Activated naive CD8-positive, alpha-beta T cell treated with anti-CD3 and anti-CD28 coated beads for 36 hours (primary cell): ENCODE measurements at regions not wholly inside any gene's neighbourhood (a gene's known extent, or its start where the extent isn't known, plus 50 kb on each side); places are given as distances from the start of the nearest gene placed in this dataset.
"Not testable (repeated sequence)": the region's sequence is repeated elsewhere in the genome, so short reads cannot be mapped to it uniquely, and the experiment has no call there.

Experiments
- DNase-seq: peaks from one replicate; pipeline ENCODE4 v3.0.0; 2021
- H3K27ac Mint-ChIP-seq: one replicate; pipeline ENCODE4 v1.8.0; 2022; ENCODE audit warnings: mild to moderate bottlenecking, moderate library complexity, mixed read lengths
- H3K27me3 Mint-ChIP-seq: one replicate; pipeline ENCODE4 v1.8.0; 2022; ENCODE audit warnings: mild to moderate bottlenecking, mixed read lengths
- H3K36me3 Mint-ChIP-seq: one replicate; pipeline ENCODE4 v1.8.0; 2021; ENCODE audit warnings: mild to moderate bottlenecking, mixed read lengths
- H3K4me1 Mint-ChIP-seq: one replicate; pipeline ENCODE4 v1.8.0; 2021; ENCODE audit warnings: mixed read lengths
- H3K4me3 Mint-ChIP-seq: one replicate; pipeline ENCODE4 v1.8.0; 2022; ENCODE audit warnings: mild to moderate bottlenecking, moderate library complexity, mixed read lengths
- H3K9me3 Mint-ChIP-seq: one replicate; pipeline ENCODE4 v1.8.0; 2022; ENCODE audit warnings: mixed read lengths

DNA sequence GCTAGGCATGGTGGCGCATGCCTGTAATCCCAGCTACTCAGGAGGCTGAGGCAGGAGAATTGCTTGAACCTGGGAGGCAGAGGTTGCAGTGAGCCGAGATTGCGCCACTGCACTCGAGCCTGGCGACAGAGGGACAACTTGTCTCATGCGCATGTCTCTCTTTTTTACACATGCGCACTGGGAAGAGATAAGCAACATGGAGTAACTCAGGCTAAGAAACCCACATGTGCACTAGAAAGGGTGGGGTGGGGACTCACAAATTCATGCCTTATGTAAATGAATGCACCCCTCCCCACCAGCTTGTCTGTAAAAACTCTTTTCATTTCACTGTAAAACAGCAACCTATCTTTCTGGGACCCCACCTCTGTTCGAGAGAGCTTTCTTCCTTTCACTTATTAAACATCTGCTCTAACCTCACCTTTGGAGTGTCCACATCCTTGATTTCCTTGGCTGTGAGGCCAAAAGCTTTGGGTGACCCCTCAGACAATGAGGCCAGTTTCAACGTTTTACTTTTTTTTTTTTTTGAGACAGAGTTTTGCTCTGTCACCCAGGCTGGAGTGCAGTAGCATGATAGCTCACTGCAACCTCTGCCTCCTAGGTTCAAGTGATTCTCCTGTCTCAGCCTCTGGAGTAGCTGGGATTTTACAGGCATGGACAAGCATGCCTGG is 91.6 kb upstream of the RMP24 start:
- H3K4me1 Mint-ChIP-seq = no peaks in the 10 kb centered on the region
- no peak for DNase-seq

DNA sequence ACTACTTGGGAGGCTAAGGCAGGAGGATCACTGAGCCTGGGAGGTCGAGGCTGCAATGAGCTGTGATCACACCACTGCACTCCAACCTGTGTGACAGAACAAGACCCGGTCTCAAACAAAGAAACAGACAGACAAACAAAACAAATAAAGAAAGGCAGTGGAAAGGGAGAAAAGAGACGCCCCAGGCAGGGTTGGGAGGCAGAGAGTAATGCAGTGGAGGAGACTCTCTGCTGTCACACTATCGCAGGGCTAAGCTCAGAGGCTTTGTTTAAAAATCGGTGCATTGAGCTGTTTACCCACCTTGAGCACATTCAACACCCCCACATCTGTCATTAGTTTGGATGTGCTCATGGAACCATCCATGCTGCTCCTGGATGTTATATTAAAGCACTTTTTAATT is 84.2 kb upstream of the RMP24 start:
- peaks cover 14% of the 10 kb centered on the region for H3K9me3 Mint-ChIP-seq
- no peaks in the 10 kb centered on the region for H3K4me1 Mint-ChIP-seq
- H3K27ac Mint-ChIP-seq = no peak overlapping the region
- H3K27me3 Mint-ChIP-seq = peaks cover 18% of the 10 kb centered on the region
- no peak for DNase-seq
- H3K36me3 Mint-ChIP-seq = peaks cover 3% of the 10 kb centered on the region
- H3K4me3 Mint-ChIP-seq = no peak overlapping the region

More for the DNA sequence above, 91.6 kb upstream of the RMP24 start:
- Mint-ChIP-seq H3K27me3 (peaks cover 4% of the 10 kb centered on the region), H3K36me3 (no peaks in the 10 kb centered on the region), H3K4me3 (no peak overlapping the region), H3K27ac (no peak overlapping the region), H3K9me3 (no peaks in the 10 kb centered on the region)

DNA sequence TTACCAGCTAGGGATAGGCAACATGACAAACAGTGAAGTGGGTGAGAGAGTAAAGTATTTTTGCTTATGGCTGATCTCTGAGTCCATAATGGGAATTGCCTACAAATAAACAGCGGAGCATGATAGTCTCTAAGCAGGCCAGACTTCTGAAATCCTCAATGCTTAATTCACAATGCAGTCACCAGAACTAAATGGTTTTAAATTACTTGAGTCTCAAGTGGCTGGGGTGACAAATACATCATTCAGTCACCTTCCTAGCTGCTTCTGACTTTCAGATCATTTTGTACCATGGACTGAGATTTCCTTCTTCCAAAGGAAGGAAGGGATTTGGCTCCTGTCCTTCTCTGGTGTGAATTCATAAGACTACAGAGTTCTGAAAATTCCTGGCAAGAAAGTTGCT is 82.8 kb upstream of the RMP24 start:
- Mint-ChIP-seq H3K36me3 (peaks cover 3% of the 10 kb centered on the region), H3K27me3 (peaks cover 18% of the 10 kb centered on the region), H3K4me1 (no peaks in the 10 kb centered on the region), H3K9me3 (peaks cover 15% of the 10 kb centered on the region), H3K4me3 (no peak overlapping the region), H3K27ac (no peak overlapping the region)
- DNase-seq = no peak

- H3K27me3 Mint-ChIP-seq = peaks cover 18% of the 10 kb centered on the region
- no peak for DNase-seq
- H3K4me3 Mint-ChIP-seq = no peak overlapping the region
- H3K9me3 Mint-ChIP-seq = peaks cover 15% of the 10 kb centered on the region
- H3K4me1 Mint-ChIP-seq = no peaks in the 10 kb centered on the region
- no peak overlapping the region for H3K27ac Mint-ChIP-seq
- H3K36me3 Mint-ChIP-seq = peaks cover 3% of the 10 kb centered on the region
Measured at GRCh38 chr18:35890323-35890722, 82.2 kb upstream of the RMP24 start.

DNA sequence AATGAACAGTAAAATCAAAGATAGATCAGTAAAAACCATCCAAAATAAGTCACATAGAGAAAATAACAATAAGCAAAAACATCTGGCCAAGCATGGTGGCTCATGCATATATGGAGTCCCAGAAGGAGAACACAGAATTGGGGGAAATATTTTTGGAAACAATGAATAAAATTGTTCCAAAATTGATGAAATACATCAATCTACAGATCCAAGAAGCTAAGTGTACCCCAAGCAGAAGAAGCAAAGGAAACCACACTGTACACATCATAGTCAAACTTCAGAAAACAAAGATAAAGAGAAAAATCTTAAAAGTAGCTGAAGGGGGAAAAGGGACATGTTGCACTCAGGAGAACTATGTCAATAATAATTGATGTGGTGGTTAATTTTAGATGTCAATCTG is 80.4 kb upstream of the RMP24 start:
- DNase-seq = no peak
- no peak overlapping the region for H3K4me3 Mint-ChIP-seq
- H3K9me3 Mint-ChIP-seq = peaks cover 15% of the 10 kb centered on the region
- peaks cover 18% of the 10 kb centered on the region for H3K27me3 Mint-ChIP-seq
- H3K4me1 Mint-ChIP-seq = no peaks in the 10 kb centered on the region
- H3K36me3 Mint-ChIP-seq = peaks cover 3% of the 10 kb centered on the region
- H3K27ac Mint-ChIP-seq = no peak overlapping the region

DNA sequence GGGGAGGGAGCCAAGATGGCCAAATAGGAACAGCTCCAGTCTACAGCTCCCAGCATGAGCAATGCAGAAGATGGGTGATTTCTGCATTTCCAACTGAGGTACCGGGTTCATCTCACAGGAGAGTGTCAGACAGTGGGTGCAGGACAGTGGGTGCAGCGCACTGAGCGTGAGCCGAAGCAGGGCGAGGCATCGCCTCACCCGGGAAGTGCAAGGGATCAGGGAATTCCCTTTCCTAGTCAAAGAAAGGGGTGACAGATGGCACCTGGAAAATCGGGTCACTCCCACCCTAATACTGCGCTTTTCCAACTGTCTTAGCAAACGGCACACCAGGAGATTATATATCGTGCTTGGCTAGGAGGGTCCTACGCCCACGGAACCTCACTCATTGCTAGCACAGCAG is 75.0 kb upstream of the RMP24 start:
- not testable (repeated sequence) for H3K4me1 Mint-ChIP-seq, H3K27me3 Mint-ChIP-seq, H3K4me3 Mint-ChIP-seq, H3K27ac Mint-ChIP-seq, DNase-seq, H3K36me3 Mint-ChIP-seq
- peaks cover 15% of the 10 kb centered on the region for H3K9me3 Mint-ChIP-seq

- H3K9me3 Mint-ChIP-seq = peaks cover 1% of the 10 kb centered on the region
- no peak overlapping the region for H3K4me3 Mint-ChIP-seq
- H3K36me3 Mint-ChIP-seq = no peaks in the 10 kb centered on the region
Measured at GRCh38 chr18:35904389-35905037, 68.0 kb upstream of the RMP24 start.

GRCh38 chr18:35905436-35905835 is 67.0 kb upstream of the RMP24 start:
- Mint-ChIP-seq H3K4me3 (no peak overlapping the region), H3K27ac (no peak overlapping the region), H3K36me3 (no peaks in the 10 kb centered on the region), H3K4me1 (no peaks in the 10 kb centered on the region), H3K27me3 (no peaks in the 10 kb centered on the region), H3K9me3 (peaks cover 1% of the 10 kb centered on the region)
- no peak for DNase-seq

More at GRCh38 chr18:35904389-35905037, 68.0 kb upstream of the RMP24 start:
- H3K27me3 Mint-ChIP-seq = no peaks in the 10 kb centered on the region
- no peak overlapping the region for H3K27ac Mint-ChIP-seq
- H3K4me1 Mint-ChIP-seq = no peaks in the 10 kb centered on the region
- no peak for DNase-seq

GRCh38 chr18:35906291-35906690 is 66.2 kb upstream of the RMP24 start:
- H3K27ac Mint-ChIP-seq, H3K27me3 Mint-ChIP-seq, H3K9me3 Mint-ChIP-seq, H3K4me1 Mint-ChIP-seq, H3K36me3 Mint-ChIP-seq, DNase-seq, H3K4me3 Mint-ChIP-seq: not testable (repeated sequence)

DNA sequence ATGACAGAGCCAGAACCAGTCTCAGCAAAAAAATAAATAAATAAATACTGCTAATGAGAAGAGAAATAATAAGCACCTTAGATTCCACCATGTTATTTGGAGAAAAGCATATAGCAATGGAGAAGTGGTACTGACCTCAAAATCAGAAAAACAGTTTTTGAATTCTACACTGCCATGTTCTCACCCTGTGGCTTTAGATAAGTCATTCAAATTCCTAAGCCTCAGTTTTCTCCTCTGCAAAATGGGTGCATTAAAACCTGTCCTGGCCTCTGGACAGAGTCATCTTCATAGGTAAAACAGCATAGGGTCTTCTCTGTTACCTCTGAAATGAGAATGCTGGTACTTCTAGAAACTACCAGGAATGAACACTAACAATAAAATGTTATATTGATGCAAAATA is 62.2 kb upstream of the RMP24 start:
- no peak overlapping the region for H3K4me3 Mint-ChIP-seq
- no peak for DNase-seq
- no peaks in the 10 kb centered on the region for H3K27me3 Mint-ChIP-seq
- H3K9me3 Mint-ChIP-seq = no peaks in the 10 kb centered on the region
- H3K36me3 Mint-ChIP-seq = no peaks in the 10 kb centered on the region
- no peak overlapping the region for H3K27ac Mint-ChIP-seq
- no peaks in the 10 kb centered on the region for H3K4me1 Mint-ChIP-seq

DNA sequence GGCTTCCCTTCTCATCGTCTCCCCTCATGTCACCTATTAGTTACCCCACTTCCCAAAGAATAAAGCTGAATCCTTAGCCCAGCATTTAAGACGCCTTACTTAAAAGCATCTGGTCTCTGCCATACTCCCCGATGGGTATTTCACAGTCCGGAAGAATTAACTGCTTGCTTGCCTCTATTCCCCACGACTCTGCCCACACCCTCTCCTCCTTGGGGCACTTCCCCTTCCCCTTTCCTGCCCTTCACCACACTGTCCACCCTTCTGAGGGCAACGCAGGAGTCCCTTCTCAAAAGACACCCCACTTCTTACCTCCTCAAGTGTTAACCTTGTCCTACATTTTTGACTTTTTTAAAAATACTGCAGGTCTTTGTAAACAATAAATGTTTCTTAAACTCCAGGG is 60.1 kb upstream of the RMP24 start:
- Mint-ChIP-seq H3K9me3 (no peaks in the 10 kb centered on the region), H3K27me3 (peaks cover 4% of the 10 kb centered on the region), H3K4me1 (no peaks in the 10 kb centered on the region), H3K36me3 (no peaks in the 10 kb centered on the region), H3K27ac (no peak overlapping the region), H3K4me3 (no peak overlapping the region)
- no peak for DNase-seq

DNA sequence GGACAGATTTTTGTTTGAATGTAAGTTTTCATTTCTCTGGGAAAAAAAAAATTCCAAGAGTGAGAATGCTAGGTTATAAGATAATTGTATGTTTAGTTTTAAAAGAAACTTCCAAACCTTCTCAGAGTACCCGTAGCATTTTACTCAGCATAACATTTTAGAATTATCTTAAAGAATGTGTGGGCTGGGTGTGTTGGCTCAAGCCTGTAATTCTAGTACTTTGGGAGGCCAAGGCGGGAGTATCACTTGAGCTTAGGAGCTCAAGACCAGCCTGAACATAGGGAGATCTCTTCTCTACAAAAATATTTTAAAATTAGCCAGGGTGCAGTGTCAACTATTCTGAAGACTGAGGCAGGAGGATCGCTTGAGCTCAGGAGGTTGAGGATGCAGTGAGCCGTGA is 57.4 kb upstream of the RMP24 start:
- no peaks in the 10 kb centered on the region for H3K36me3 Mint-ChIP-seq
- no peak overlapping the region for H3K27ac Mint-ChIP-seq
- DNase-seq = no peak
- no peaks in the 10 kb centered on the region for H3K9me3 Mint-ChIP-seq
- no peaks in the 10 kb centered on the region for H3K4me1 Mint-ChIP-seq
- H3K4me3 Mint-ChIP-seq = no peak overlapping the region
- H3K27me3 Mint-ChIP-seq = peaks cover 6% of the 10 kb centered on the region

GRCh38 chr18:35917043-35917442 is 55.4 kb upstream of the RMP24 start:
- H3K4me1 Mint-ChIP-seq = no peaks in the 10 kb centered on the region
- no peak overlapping the region for H3K27ac Mint-ChIP-seq
- H3K27me3 Mint-ChIP-seq = peaks cover 6% of the 10 kb centered on the region
- no peaks in the 10 kb centered on the region for H3K36me3 Mint-ChIP-seq
- DNase-seq = no peak
- H3K4me3 Mint-ChIP-seq = no peak overlapping the region
- no peaks in the 10 kb centered on the region for H3K9me3 Mint-ChIP-seq

DNA sequence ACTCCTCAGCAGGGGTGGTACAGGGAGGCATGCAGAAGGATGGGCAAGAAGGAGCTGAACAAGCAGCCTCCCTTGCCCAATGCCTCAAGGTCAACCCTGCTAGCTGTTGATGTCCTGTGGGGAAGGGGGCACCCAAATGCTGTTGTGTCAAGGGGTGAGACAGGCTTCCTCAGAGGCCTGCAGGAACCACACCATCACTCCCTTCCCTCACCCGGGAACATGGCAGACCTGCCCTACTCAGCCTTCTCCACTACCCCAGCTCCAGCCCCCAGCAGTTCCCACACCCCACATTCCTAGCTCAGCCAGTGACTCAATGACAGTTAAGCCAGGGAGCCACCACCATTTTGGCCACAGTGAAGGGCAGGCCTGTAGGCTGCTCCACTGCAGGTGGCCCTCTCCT is 53.9 kb upstream of the RMP24 start:
- Mint-ChIP-seq H3K4me3 (no peak overlapping the region), H3K36me3 (no peaks in the 10 kb centered on the region), H3K9me3 (no peaks in the 10 kb centered on the region), H3K27ac (no peak overlapping the region), H3K4me1 (no peaks in the 10 kb centered on the region), H3K27me3 (peaks cover 6% of the 10 kb centered on the region)
- DNase-seq = no peak

DNA sequence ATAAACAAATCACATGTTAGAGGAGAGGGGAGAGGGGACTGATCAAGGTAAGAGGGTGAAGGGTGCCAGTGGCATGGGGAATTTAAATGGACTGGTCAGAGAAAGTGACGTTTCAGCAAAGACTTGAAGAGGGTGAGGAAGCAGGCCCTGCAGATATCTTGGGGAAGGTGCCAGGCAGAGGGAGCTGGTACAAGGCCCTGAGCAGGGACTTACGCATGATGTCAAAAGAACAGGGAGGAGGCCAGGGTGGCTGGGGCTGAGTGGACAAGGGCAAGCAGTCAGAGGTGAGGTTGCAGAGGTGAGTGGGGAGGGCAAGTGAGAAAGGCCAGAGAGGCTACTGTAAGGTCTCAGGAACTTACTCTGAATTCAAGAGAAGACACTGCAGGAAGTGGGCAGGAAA is 53.3 kb upstream of the RMP24 start:
- Mint-ChIP-seq H3K9me3 (no peaks in the 10 kb centered on the region), H3K4me1 (no peaks in the 10 kb centered on the region), H3K36me3 (no peaks in the 10 kb centered on the region), H3K4me3 (no peak overlapping the region), H3K27ac (no peak overlapping the region), H3K27me3 (peaks cover 6% of the 10 kb centered on the region)
- no peak for DNase-seq

DNA sequence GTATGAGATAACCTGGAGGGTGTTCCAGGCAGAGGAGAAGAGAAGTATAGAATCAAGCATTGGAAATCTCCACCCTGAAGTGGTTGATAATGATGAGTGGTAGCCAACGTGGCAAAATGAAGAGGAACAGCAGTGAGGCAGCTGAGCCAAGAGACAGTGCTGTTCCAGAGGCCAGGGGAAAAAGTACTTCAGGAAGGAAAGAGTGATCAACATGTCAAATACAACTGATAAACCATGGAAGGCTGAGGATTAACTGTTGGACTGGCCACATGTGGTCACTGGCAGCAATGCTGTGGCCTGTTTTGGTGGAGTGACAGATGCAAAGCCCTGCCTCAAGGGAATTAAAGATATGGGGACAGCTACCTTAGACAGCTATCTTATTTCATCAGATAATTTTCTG is 51.9 kb upstream of the RMP24 start:
- H3K36me3 Mint-ChIP-seq = no peaks in the 10 kb centered on the region
- H3K4me1 Mint-ChIP-seq = no peaks in the 10 kb centered on the region
- H3K27ac Mint-ChIP-seq = no peak overlapping the region
- H3K4me3 Mint-ChIP-seq = no peak overlapping the region
- no peaks in the 10 kb centered on the region for H3K9me3 Mint-ChIP-seq
- DNase-seq = no peak
- peaks cover 6% of the 10 kb centered on the region for H3K27me3 Mint-ChIP-seq
